Lung (tissue), 11 donors: ENCODE measurements at regions not wholly inside any gene's neighbourhood (a gene's known extent, or its start where the extent isn't known, plus 50 kb on each side); places are given as distances from the start of the nearest gene placed in this dataset.

Source experiments
- ATAC-seq: fragments of 200-7000 bp; cut with Tn5 transposase; one replicate; pipeline ENCODE4 v1.9.1; 2020; ENCODE audit warnings: moderate number of reproducible peaks; ENCODE audit not compliant: insufficient read depth, low FRiP score
- DNase-seq, 3 donors: peaks; one replicate each; pipeline ENCODE4 v3.0.0-alpha.2; 2013 to 2017
- H3K27ac ChIP-seq, 2 donors: one replicate each; pipeline ENCODE4 v1.5.1; 2013; ENCODE audit warnings: mild to moderate bottlenecking in 2 of 2, moderate library complexity in 2 of 2, control low read depth in 1 of 2, inconsistent platforms in 1 of 2, low read depth in 1 of 2, low read length in 1 of 2
- H3K27me3 ChIP-seq, 3 donors: one replicate each; pipeline ENCODE4 v1.5.1; 2013; ENCODE audit warnings: low read length in 2 of 3; ENCODE audit not compliant: control insufficient read depth in 3 of 3, insufficient read depth in 3 of 3
- H3K36me3 ChIP-seq, 4 donors: one replicate each; pipeline ENCODE4 v1.5.1; 2013; ENCODE audit warnings: low read length in 4 of 4, mild to moderate bottlenecking in 1 of 4, moderate library complexity in 1 of 4; ENCODE audit not compliant: control insufficient read depth in 4 of 4, insufficient read depth in 4 of 4
- H3K4me1 ChIP-seq, 5 donors: one replicate each; pipeline ENCODE4 v1.5.1; 2013; ENCODE audit warnings: low read length in 5 of 5, mild to moderate bottlenecking in 2 of 5, moderate library complexity in 1 of 5; ENCODE audit not compliant: control insufficient read depth in 5 of 5, insufficient read depth in 5 of 5
- H3K4me3 ChIP-seq: one replicate; pipeline ENCODE4 v1.5.1; 2013; ENCODE audit warnings: mild to moderate bottlenecking, control low read depth, moderate library complexity
- H3K9ac ChIP-seq, 2 donors: one replicate each; pipeline ENCODE4 v1.5.1; 2013; ENCODE audit warnings: low read length in 2 of 2, control low read depth in 1 of 2; ENCODE audit not compliant: insufficient read depth in 1 of 2
- H3K9me3 ChIP-seq, 4 donors: one replicate each; pipeline ENCODE4 v1.5.1; 2013; ENCODE audit warnings: low read length in 3 of 4, mild to moderate bottlenecking in 1 of 4, moderate library complexity in 1 of 4; ENCODE audit not compliant: control insufficient read depth in 4 of 4, insufficient read depth in 3 of 4
- WGBS, 2 donors: extraction: QIAGEN DNeasy Blood & Tissue Kit; methylation state at CpG; one replicate each; pipeline ENCODE4 v1.1.7; 2013; 5-methylcytosine and 5-hydroxymethylcytosine counted together
- TF ChIP-seq, protein P1 (sequence below): IDR thresholded peaks from 2 replicates; pipeline ENCODE4 v1.5.1; 2012; ENCODE audit warnings: mild to moderate bottlenecking; ENCODE audit errors: control extremely low read depth, extremely low read depth
- donor health status: control.
- donor health status: control.
- donor health status: Bipolar disorder and iron deficiency.
- donor health status: healthy.
- donor health status: DM: yes; HTN: yes; CAD: no.

DNA sequence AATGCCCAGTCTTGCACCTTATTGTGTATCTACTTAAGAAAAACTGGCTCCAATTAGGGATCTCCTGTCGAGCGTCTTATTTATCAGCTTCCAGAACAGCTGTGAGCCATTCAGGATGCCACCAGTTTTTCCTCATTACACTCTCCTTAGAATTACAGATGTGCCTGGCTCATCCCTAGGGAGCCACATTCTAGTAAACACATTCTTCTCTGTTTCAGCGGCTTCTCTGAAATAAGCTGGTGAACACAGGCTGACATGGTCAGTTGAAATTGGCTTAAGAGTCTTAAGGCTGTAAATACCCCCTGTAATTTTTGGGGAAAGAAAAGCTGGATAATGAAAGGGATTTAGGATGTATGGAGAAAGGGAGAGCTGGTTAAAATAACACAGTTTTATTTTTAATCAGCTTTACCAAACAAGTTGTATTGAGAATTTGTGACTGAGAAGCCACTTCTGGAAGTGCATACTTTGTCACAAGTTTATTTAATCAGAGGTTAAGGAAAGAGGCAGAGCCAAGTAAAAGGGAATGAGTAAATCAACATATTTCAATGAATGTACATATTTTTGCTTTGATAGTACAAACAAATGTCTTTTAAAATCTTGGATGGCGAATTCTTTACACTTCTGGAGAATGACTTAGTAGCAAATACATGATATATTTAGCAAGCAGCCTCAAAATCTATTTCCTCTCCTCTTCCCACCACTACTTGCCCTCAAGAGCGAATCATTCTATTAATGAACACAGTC, 562.0 kb upstream of the GOT2 start:
- no peak overlapping the region for H3K27ac ChIP-seq
- WGBS, 2 donors, result 47 to 62% methylated on average over 5 of the region's 5 CpGs
- H3K9me3 ChIP-seq, result peaks cover 0 to 2% (median 0%) of the 10 kb centered on the region in 4 donors
- peak; percentile 35 to 71 (median 61) for DNase-seq
- no peaks in the 10 kb centered on the region for H3K36me3 ChIP-seq
- H3K4me3 ChIP-seq, result no peak overlapping the region
- peaks cover 0 to 16% (median 7%) of the 10 kb centered on the region in 5 donors for H3K4me1 ChIP-seq
- no peaks in the 10 kb centered on the region for H3K27me3 ChIP-seq
- peak overlapping the region in 1 of 2 donors; percentile 9 for H3K9ac ChIP-seq
- TF ChIP-seq, protein P1, sequence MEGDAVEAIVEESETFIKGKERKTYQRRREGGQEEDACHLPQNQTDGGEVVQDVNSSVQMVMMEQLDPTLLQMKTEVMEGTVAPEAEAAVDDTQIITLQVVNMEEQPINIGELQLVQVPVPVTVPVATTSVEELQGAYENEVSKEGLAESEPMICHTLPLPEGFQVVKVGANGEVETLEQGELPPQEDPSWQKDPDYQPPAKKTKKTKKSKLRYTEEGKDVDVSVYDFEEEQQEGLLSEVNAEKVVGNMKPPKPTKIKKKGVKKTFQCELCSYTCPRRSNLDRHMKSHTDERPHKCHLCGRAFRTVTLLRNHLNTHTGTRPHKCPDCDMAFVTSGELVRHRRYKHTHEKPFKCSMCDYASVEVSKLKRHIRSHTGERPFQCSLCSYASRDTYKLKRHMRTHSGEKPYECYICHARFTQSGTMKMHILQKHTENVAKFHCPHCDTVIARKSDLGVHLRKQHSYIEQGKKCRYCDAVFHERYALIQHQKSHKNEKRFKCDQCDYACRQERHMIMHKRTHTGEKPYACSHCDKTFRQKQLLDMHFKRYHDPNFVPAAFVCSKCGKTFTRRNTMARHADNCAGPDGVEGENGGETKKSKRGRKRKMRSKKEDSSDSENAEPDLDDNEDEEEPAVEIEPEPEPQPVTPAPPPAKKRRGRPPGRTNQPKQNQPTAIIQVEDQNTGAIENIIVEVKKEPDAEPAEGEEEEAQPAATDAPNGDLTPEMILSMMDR, result no peak
- no peak for ATAC-seq

DNA sequence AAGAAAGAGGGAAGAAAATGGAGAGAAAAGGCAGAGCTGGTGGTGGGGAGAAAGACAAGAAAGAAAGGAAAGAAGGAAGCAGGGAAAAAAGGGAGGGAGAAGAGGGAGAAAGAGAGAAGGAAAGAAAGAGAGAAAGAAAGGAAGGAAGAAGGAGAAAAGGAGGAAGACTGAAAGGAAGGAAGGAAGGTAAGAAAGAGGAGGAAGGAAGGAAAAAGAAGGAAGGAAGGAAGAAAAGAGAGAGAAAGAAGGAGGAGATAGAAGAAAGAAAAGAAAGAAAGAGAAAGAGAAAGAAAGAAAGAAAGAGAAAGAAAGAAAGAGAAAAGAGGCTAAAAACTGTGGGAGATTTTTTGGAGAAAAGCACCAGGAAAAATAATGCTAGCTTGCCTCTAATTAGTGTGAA, 561.4 kb upstream of the GOT2 start:
- Histone ChIP-seq H3K9ac (no peak overlapping the region), H3K36me3 (no peaks in the 10 kb centered on the region), H3K4me3 (no peak overlapping the region), H3K9me3 (peaks cover 0 to 2% (median 0%) of the 10 kb centered on the region in 4 donors), H3K27me3 (no peaks in the 10 kb centered on the region), H3K4me1 (peaks cover 0 to 16% (median 7%) of the 10 kb centered on the region in 5 donors), H3K27ac (no peak overlapping the region)
- DNase-seq (no peak), ATAC-seq (no peak)
- TF ChIP-seq, protein P1, result no peak

DNA sequence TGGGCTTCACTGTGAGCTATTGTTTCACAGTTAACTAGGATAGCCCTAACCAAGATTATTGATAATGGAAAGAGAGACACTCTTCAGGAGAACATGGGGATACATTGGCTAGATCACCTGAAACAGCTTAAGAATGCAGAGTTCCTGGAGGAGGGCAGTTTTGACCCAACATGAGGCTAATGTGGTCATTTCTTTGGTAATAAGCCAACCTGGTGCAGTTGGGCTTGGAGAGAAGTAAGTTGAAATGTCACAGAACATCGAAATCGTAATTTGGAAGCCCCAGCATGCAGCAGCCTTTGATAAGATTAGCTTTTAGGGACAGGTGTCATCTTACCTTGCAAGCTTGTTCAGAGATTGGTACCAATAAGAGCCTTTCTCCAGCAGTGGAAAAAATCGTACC, 556.6 kb upstream of the GOT2 start:
- no peak for ATAC-seq
- Histone ChIP-seq H3K4me3 (no peak overlapping the region), H3K9me3 (no peaks in the 10 kb centered on the region), H3K36me3 (no peaks in the 10 kb centered on the region), H3K27ac (no peak overlapping the region), H3K9ac (no peak overlapping the region), H3K27me3 (no peaks in the 10 kb centered on the region), H3K4me1 (peaks cover 0 to 7% (median 5%) of the 10 kb centered on the region in 5 donors)
- WGBS, 2 donors, result 85 to 90% methylated on average over 3 of the region's 3 CpGs
- no peak for DNase-seq
- TF ChIP-seq, protein P1, result no peak
